Activated naive CD4-positive, alpha-beta T cell treated with anti-CD3 and anti-CD28 coated beads for 36 hours (primary cell): ENCODE measurements at regions not wholly inside any gene's neighbourhood (a gene's known extent, or its start where the extent isn't known, plus 50 kb on each side); places are given as distances from the start of the nearest gene placed in this dataset.
"Not testable (repeated sequence)": the region's sequence is repeated elsewhere in the genome, so short reads cannot be mapped to it uniquely, and the experiment has no call there.

Source experiments
- CTCF ChIA-PET: fragments of 350-600 bp; sonication (Branson Sonifier 250); formaldehyde crosslinking; loops from one replicate; lab custom pipeline; 2021; ENCODE audit warnings: antibody characterized with exemption; lab: Charles Lee
- DNase-seq: peaks from one replicate; pipeline ENCODE4 v3.0.0-alpha.2; 2020
- H3K27ac Mint-ChIP-seq: one replicate; pipeline ENCODE4 v1.8.0; 2021; ENCODE audit warnings: mild to moderate bottlenecking, mixed read lengths
- H3K27me3 Mint-ChIP-seq: one replicate; pipeline ENCODE4 v1.8.0; 2021; ENCODE audit warnings: low read depth, mixed read lengths
- H3K36me3 Mint-ChIP-seq: one replicate; pipeline ENCODE4 v1.8.0; 2021; ENCODE audit warnings: low read depth, mixed read lengths
- H3K4me1 Mint-ChIP-seq: one replicate; pipeline ENCODE4 v1.8.0; 2021; ENCODE audit warnings: low read depth, mixed read lengths
- H3K4me3 Mint-ChIP-seq: one replicate; pipeline ENCODE4 v1.8.0; 2021; ENCODE audit warnings: mild to moderate bottlenecking, moderate library complexity, mixed read lengths
- H3K9me3 Mint-ChIP-seq: one replicate; pipeline ENCODE4 v1.8.0; 2021; ENCODE audit warnings: mixed read lengths
- intact Hi-C: fragments of 100-400 bp; cut with micrococcal nuclease; formaldehyde crosslinking; loops from one replicate; pipeline ENCODE4 v1.15.1; 2023

DNA sequence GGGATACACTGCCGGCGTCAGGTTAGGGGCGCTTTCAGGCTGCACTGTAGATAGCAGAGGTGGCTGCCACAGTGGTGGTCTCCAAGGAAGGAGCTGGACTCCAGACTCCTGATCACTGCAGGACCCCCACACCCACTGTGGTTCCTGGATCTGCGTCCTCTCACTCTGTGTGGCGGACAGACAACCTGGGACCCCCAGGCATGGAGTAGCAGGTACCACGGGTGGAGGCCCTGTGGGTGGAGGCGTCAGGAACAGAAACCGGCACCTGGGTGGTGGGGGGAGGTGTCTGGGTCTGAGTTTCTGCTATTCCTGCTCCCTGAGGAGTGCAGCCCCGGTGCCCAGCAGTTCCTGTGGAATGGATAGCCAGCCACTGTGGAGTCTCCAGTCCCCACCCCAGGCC lies 75.1 kb upstream of the PCAT7 start:
- DNase-seq, result no peak
- no peak overlapping the region for H3K4me3 Mint-ChIP-seq
- H3K9me3 Mint-ChIP-seq, result no peaks in the 10 kb centered on the region
- H3K27me3 Mint-ChIP-seq, result peaks cover 12% of the 10 kb centered on the region
- CTCF ChIA-PET, result no interaction called here
- intact Hi-C loops, result no loop called here
- H3K4me1 Mint-ChIP-seq, result no peaks in the 10 kb centered on the region
- no peak overlapping the region for H3K27ac Mint-ChIP-seq
- H3K36me3 Mint-ChIP-seq, result no peaks in the 10 kb centered on the region

GRCh38 chr9:94480205-94480604 lies 74.7 kb upstream of the PCAT7 start:
- Mint-ChIP-seq H3K27ac (no peak overlapping the region), H3K4me1 (no peaks in the 10 kb centered on the region), H3K36me3 (no peaks in the 10 kb centered on the region), H3K9me3 (no peaks in the 10 kb centered on the region), H3K27me3 (peaks cover 9% of the 10 kb centered on the region), H3K4me3 (no peak overlapping the region)
- intact Hi-C loops, result no loop called here
- CTCF ChIA-PET, result no interaction called here
- DNase-seq, result no peak

DNA sequence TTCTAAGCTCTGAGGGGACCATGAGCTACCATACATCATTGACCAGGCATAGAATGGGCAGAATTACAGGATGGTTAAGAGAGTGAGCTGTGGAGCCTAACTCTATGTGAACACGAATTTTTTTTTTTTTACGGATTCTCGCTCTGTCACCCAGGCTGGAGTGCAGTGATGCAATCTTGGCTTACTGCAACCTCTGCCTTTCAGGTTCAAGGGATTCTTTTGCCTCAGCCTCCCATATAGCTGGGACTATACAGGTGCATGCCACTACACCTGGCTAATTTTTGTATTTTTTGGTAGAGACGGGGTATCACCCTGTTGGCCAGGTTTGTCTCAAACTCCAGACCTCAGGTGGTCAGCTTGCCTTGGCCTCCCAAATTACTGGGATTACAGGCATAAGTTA lies 72.8 kb upstream of the PCAT7 start:
- H3K4me3 Mint-ChIP-seq, result no peak overlapping the region
- no peaks in the 10 kb centered on the region for H3K27me3 Mint-ChIP-seq
- no peaks in the 10 kb centered on the region for H3K9me3 Mint-ChIP-seq
- DNase-seq, result no peak
- H3K27ac Mint-ChIP-seq, result no peak overlapping the region
- intact Hi-C loops, result no loop called here
- H3K36me3 Mint-ChIP-seq, result no peaks in the 10 kb centered on the region
- H3K4me1 Mint-ChIP-seq, result no peaks in the 10 kb centered on the region
- CTCF ChIA-PET, result no interaction called here

- H3K4me1 Mint-ChIP-seq, result no peaks in the 10 kb centered on the region
- no peaks in the 10 kb centered on the region for H3K9me3 Mint-ChIP-seq
- H3K27ac Mint-ChIP-seq, result no peak overlapping the region
- CTCF ChIA-PET, result no interaction called here
- H3K4me3 Mint-ChIP-seq, result no peak overlapping the region
- H3K36me3 Mint-ChIP-seq, result no peaks in the 10 kb centered on the region
- intact Hi-C loops, result no loop called here
- no peak for DNase-seq
- peaks cover 8% of the 10 kb centered on the region for H3K27me3 Mint-ChIP-seq
Measured at GRCh38 chr9:94490465-94490864, 64.4 kb upstream of the PCAT7 start.

DNA sequence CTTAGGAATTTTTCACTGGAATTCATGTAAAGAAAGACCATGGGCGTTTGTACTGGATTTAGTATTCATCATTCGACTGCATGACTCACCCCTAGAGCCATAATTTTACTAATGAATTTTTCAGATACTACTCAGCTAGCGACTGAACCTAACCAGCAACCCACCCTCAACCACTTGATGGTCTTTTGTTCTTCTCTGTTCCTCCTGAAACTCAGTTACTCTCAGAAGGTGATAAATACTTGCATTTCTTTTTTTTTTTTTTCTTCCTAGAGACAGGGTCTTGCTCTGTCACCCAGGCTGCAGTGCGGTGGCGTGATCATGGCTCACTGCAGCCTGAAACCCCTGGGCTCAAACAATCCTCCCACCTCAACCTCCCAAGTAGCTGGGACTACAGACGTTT lies 62.8 kb upstream of the PCAT7 start:
- CTCF ChIA-PET, result interaction anchor here (0.6 to 0.7 kb wide), 4 partner anchors 21 to 482 kb away, joined by 3 to 5 read pairs (median 4); no protein-coding TSS in a partner anchor

DNA sequence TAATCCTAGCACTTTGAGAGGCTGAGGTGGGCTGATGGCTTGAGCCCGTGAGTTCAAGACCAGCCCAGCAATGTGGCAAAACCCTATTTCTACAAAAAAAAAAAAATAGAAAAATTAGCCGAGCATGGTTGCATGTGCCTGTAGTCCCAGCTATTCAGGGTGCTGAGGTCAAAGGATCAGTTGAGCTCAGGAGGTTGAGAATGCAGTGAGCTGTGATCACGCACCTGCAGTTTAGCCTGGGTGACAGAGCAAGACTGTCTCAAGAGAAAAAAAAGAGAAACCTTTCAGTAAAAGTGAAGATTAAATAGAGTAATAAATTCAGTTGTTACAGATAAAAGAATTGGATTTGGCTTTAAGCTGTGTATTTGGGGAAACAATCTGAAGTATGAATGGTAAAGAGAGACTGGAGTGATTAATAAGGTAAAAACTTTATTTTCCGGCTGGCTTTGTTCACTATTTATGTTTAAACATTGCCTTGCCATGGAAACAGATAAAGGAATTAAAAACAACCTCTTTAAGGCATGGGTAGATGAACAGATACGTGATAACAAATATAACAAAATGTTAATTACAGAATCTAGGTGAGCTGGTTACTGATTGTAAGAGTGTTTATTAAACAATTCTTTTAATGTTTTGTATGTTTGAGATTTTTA lies 56.0 kb upstream of the PCAT7 start:
- peaks cover 8% of the 10 kb centered on the region for H3K27me3 Mint-ChIP-seq
- CTCF ChIA-PET, result no interaction called here
- no peaks in the 10 kb centered on the region for H3K9me3 Mint-ChIP-seq
- no peak overlapping the region for H3K27ac Mint-ChIP-seq
- intact Hi-C loops, result no loop called here
- DNase-seq, result no peak
- no peaks in the 10 kb centered on the region for H3K4me1 Mint-ChIP-seq
- no peaks in the 10 kb centered on the region for H3K36me3 Mint-ChIP-seq
- no peak overlapping the region for H3K4me3 Mint-ChIP-seq

More for the DNA sequence above, 62.8 kb upstream of the PCAT7 start:
- H3K27me3 Mint-ChIP-seq, H3K4me3 Mint-ChIP-seq, intact Hi-C loops, H3K36me3 Mint-ChIP-seq, H3K4me1 Mint-ChIP-seq, H3K9me3 Mint-ChIP-seq, H3K27ac Mint-ChIP-seq, DNase-seq: not testable (repeated sequence)

- Mint-ChIP-seq H3K27me3 (peaks cover 18% of the 10 kb centered on the region), H3K27ac (no peak overlapping the region), H3K4me1 (no peaks in the 10 kb centered on the region), H3K36me3 (no peaks in the 10 kb centered on the region), H3K4me3 (no peak overlapping the region), H3K9me3 (no peaks in the 10 kb centered on the region)
- CTCF ChIA-PET, result interaction anchor here (0.7 kb wide), 1 partner anchor 98 kb away, joined by 3 read pairs; no protein-coding TSS in a partner anchor
- intact Hi-C loops, result no loop called here
- no peak for DNase-seq
Measured at GRCh38 chr9:94504358-94504757, 50.5 kb upstream of the PCAT7 start.
